IMR-90 (cell line): ENCODE measurements at regions not wholly inside any gene's neighbourhood (a gene's known extent, or its start where the extent isn't known, plus 50 kb on each side); places are given as distances from the start of the nearest gene placed in this dataset.

Source experiments
- ATAC-seq: fragments of 200-7000 bp; cut with Tn5 transposase; 2 replicates; pipeline ENCODE4 v1.9.1; 2020; ENCODE audit warnings: low read depth, mild to moderate bottlenecking, moderate library complexity
- BruUV-seq: library from RNA; stranded (reverse); fragments of 400-500 nt; replicated peaks from 2 replicates; lab custom pipeline; 2021; lab: Mats Ljungman, UMichigan
- CTCF ChIA-PET: fragments of 300-600 bp; formaldehyde crosslinking; extraction: SDS; loops from one replicate; lab custom pipeline; 2021; ENCODE audit warnings: antibody characterized with exemption; lab: Yijun Ruan, JAX
- POLR2A ChIA-PET: fragments of 300-600 bp; sonication (Branson Sonifier 250); formaldehyde crosslinking; loops from one replicate; lab custom pipeline; 2022; ENCODE audit warnings: antibody characterized with exemption; ENCODE audit not compliant: unreplicated experiment; lab: Charles Lee
- DNase-seq: peaks from one replicate; pipeline ENCODE4 v3.0.0; 2013
- H2AFZ ChIP-seq: replicated peaks from 2 replicates; pipeline ENCODE3; 2013; ENCODE audit warnings: low read length, mild to moderate bottlenecking; ENCODE audit not compliant: poor library complexity
- H2AK5ac ChIP-seq: 2 replicates; pipeline ENCODE4 v1.6.1; 2013; ENCODE audit warnings: low read depth, low read length, inconsistent platforms
- H2AK9ac ChIP-seq: replicated peaks from 2 replicates; pipeline ENCODE3; 2013; ENCODE audit warnings: mild to moderate bottlenecking, low read depth, low read length, moderate library complexity; ENCODE audit not compliant: poor library complexity
- H2BK120ac ChIP-seq: 2 replicates; pipeline ENCODE4 v1.6.1; 2013; ENCODE audit warnings: low read depth, low read length, inconsistent platforms
- H2BK15ac ChIP-seq: 3 replicates; pipeline ENCODE4 v1.6.1; 2013; ENCODE audit warnings: low read depth, low read length, inconsistent platforms
- H2BK20ac ChIP-seq: 2 replicates; pipeline ENCODE4 v1.6.1; 2013; ENCODE audit warnings: low read depth, mild to moderate bottlenecking, inconsistent platforms, low read length, moderate library complexity
- H2BK5ac ChIP-seq: 2 replicates; pipeline ENCODE4 v1.6.1; 2013; ENCODE audit warnings: mild to moderate bottlenecking, low read depth, low read length, inconsistent platforms; ENCODE audit not compliant: poor library complexity, severe bottlenecking
- H3K14ac ChIP-seq: replicated peaks from 2 replicates; pipeline ENCODE4 v1.6.1; 2013; ENCODE audit warnings: low read depth, low read length, inconsistent platforms
- H3K18ac ChIP-seq: 2 replicates; pipeline ENCODE4 v1.6.1; 2013; ENCODE audit warnings: low read depth, low read length, control low read depth
- H3K23ac ChIP-seq: 2 replicates; pipeline ENCODE4 v1.6.1; 2013; ENCODE audit warnings: low read depth, low read length, inconsistent platforms
- H3K27ac ChIP-seq: 2 replicates; pipeline ENCODE4 v1.5.1; 2013; ENCODE audit warnings: mild to moderate bottlenecking, control low read depth, low read length; ENCODE audit not compliant: insufficient read depth
- H3K27me3 ChIP-seq: 2 replicates; pipeline ENCODE4 v1.6.1; 2013; ENCODE audit warnings: low read length; ENCODE audit not compliant: control insufficient read depth, insufficient read depth
- H3K36me3 ChIP-seq: 2 replicates; pipeline ENCODE4 v1.6.1; 2013; ENCODE audit warnings: low read length, mixed read lengths; ENCODE audit not compliant: control insufficient read depth, insufficient read depth
- H3K4ac ChIP-seq: 2 replicates; pipeline ENCODE4 v1.6.1; 2013; ENCODE audit warnings: low read depth, low read length, inconsistent platforms
- H3K4me1 ChIP-seq: 2 replicates; pipeline ENCODE4 v1.6.1; 2013; ENCODE audit warnings: low read length, mixed read lengths; ENCODE audit not compliant: control insufficient read depth, insufficient read depth
- H3K4me2 ChIP-seq: 2 replicates; pipeline ENCODE4 v1.6.1; 2013; ENCODE audit warnings: low read depth, mild to moderate bottlenecking, control low read depth, low read length, moderate library complexity
- H3K4me3 ChIP-seq: 2 replicates; pipeline ENCODE4 v1.5.1; 2013; ENCODE audit warnings: low read depth, mild to moderate bottlenecking, control low read depth, low read length, moderate library complexity; ENCODE audit not compliant: insufficient read depth
- H3K56ac ChIP-seq: 2 replicates; pipeline ENCODE4 v1.6.1; 2013; ENCODE audit warnings: low read length, inconsistent platforms; ENCODE audit not compliant: insufficient read depth; ENCODE audit errors: extremely low read depth
- H3K79me1 ChIP-seq, 2 experiments: 2 replicates each; pipeline ENCODE4 v1.6.1; 2013; ENCODE audit warnings: low read length in 2 of 2, inconsistent platforms in 1 of 2, low read depth in 1 of 2
- H3K9ac ChIP-seq: 2 replicates; pipeline ENCODE4 v1.6.1; 2013; ENCODE audit warnings: low read depth, low read length, control low read depth
- H3K9me1 ChIP-seq: 2 replicates; pipeline ENCODE4 v1.6.1; 2013; ENCODE audit warnings: low read length, inconsistent platforms; ENCODE audit not compliant: insufficient read depth
- H3K9me3 ChIP-seq: 2 replicates; pipeline ENCODE4 v1.6.1; 2013; ENCODE audit warnings: low read length; ENCODE audit not compliant: control insufficient read depth, insufficient read depth
- H4K20me1 ChIP-seq: 2 replicates; pipeline ENCODE4 v1.6.1; 2013; ENCODE audit warnings: low read length, inconsistent platforms; ENCODE audit not compliant: insufficient read depth
- H4K5ac ChIP-seq: 2 replicates; pipeline ENCODE4 v1.6.1; 2013; ENCODE audit warnings: mild to moderate bottlenecking, low read depth, low read length, control low read depth
- H4K8ac ChIP-seq, 2 experiments: 2 replicates each; pipeline ENCODE4 v1.6.1; 2013; ENCODE audit warnings: low read depth in 2 of 2, low read length in 2 of 2, control low read depth in 1 of 2, inconsistent platforms in 1 of 2
- H4K91ac ChIP-seq: 2 replicates; pipeline ENCODE4 v1.6.1; 2013; ENCODE audit warnings: low read depth, low read length, inconsistent platforms; ENCODE audit not compliant: insufficient read depth
- BHLHE40 ChIP-seq: fragments of 150-350 bp; IDR thresholded peaks from 2 replicates; pipeline ENCODE4 v1.6.1; 2016; ENCODE audit warnings: mild to moderate bottlenecking, low read depth, low read length
- CHD1 ChIP-seq: IDR thresholded peaks from 2 replicates; pipeline ENCODE4 v1.6.1; 2012; ENCODE audit warnings: low read depth, low read length, improper control_type of control experiment
- FOS ChIP-seq: fragments of 150-350 bp; IDR thresholded peaks from 2 replicates; pipeline ENCODE4 v1.6.1; 2016; ENCODE audit warnings: low read depth, low read length
- MAFK ChIP-seq: IDR thresholded peaks from 2 replicates; pipeline ENCODE4 v1.6.1; 2012; ENCODE audit warnings: low read depth, low read length, improper control_type of control experiment
- RAD21 ChIP-seq: IDR thresholded peaks from 2 replicates; pipeline ENCODE4 v1.6.1; 2012; ENCODE audit warnings: low read length, improper control_type of control experiment
- RFX5 ChIP-seq: IDR thresholded peaks from 2 replicates; pipeline ENCODE4 v1.8.0; 2012; ENCODE audit warnings: low read depth, mild to moderate bottlenecking, low read length, moderate library complexity
- WGBS, 2 experiments: methylation state at CpG; one replicate each; pipeline versions ENCODE4 v1.1.5 to v1.1.7; 2013; ENCODE audit warnings: missing lambda C conversion rate in 2 of 2; ENCODE audit not compliant: insufficient read length in 1 of 2; ENCODE audit errors: extremely low coverage in 2 of 2; 5-methylcytosine and 5-hydroxymethylcytosine counted together
- dilution Hi-C: fragments of 300-500 bp; cut with HindIII; formaldehyde crosslinking; loops from one replicate; pipeline ENCODE4 v1.14.3; 2018; ENCODE audit warnings: low sequenced_read_pairs; ENCODE audit not compliant: unreplicated experiment
- in situ Hi-C: fragments of 300-500 bp; cut with MboI; formaldehyde crosslinking; loops from 3 replicates; pipeline ENCODE4 v1.14.3; 2019; ENCODE audit warnings: low sequenced_read_pairs, inconsistent platforms, mixed read lengths
- intact Hi-C: fragments of 100-400 bp; cut with micrococcal nuclease; formaldehyde crosslinking; loops from 2 replicates; pipeline ENCODE4 v1.10.0; 2022
- TF ChIP-seq, protein P1 (sequence below): fragments of 150-350 bp; IDR thresholded peaks from 2 replicates; pipeline ENCODE4 v1.6.1; 2017; ENCODE audit warnings: mild to moderate bottlenecking, antibody characterized with exemption, low read length, low read depth

- Histone ChIP-seq H3K23ac (no peak overlapping the region), H3K4me1 (no peaks in the 10 kb centered on the region), H3K27ac (no peak overlapping the region), H3K27me3 (no peaks in the 10 kb centered on the region), H3K9ac (no peak overlapping the region), H3K9me3 (no peaks in the 10 kb centered on the region), H2AK5ac (no peak overlapping the region), H3K56ac (no peak overlapping the region), H3K36me3 (no peaks in the 10 kb centered on the region), H4K8ac (no peak overlapping the region), H4K91ac (no peak overlapping the region), H4K5ac (no peak overlapping the region), H2BK20ac (no peak overlapping the region), H3K4me2 (no peak overlapping the region), H2AFZ (no peak overlapping the region), H3K14ac (no peak overlapping the region), H3K9me1 (no peaks in the 10 kb centered on the region), H3K4me3 (no peak overlapping the region), H3K18ac (no peak overlapping the region), H2BK120ac (no peak overlapping the region), H2BK5ac (no peak overlapping the region), H3K4ac (no peak overlapping the region), H4K20me1 (no peaks in the 10 kb centered on the region), H2AK9ac (no peak overlapping the region), H3K79me1 (no peaks in the 10 kb centered on the region), H2BK15ac (no peak overlapping the region)
- DNase-seq = no peak
- POLR2A ChIA-PET = no interaction called here
- ATAC-seq = no peak
- no TSS peak for BruUV-seq
- intact Hi-C loops = no loop called here
- in situ Hi-C loops = no loop called here
- no CpG with 5 or more reads among the region's 1 CpG for WGBS, 2 experiments
- TF ChIP-seq RFX5 (no peak), BHLHE40 (no peak), FOS (no peak), RAD21 (no peak), MAFK (no peak), CHD1 (no peak)
- TF ChIP-seq, protein P1, sequence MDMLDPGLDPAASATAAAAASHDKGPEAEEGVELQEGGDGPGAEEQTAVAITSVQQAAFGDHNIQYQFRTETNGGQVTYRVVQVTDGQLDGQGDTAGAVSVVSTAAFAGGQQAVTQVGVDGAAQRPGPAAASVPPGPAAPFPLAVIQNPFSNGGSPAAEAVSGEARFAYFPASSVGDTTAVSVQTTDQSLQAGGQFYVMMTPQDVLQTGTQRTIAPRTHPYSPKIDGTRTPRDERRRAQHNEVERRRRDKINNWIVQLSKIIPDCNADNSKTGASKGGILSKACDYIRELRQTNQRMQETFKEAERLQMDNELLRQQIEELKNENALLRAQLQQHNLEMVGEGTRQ = no peak
- CTCF ChIA-PET = no interaction called here
- dilution Hi-C loops = no loop called here
Observed at GRCh38 chr2:17276220-17276619, 242.0 kb downstream of the RAD51AP2 start.
